Neural progenitor cell (in vitro differentiated cells): ENCODE measurements at regions not wholly inside any gene's neighbourhood (a gene's known extent, or its start where the extent isn't known, plus 50 kb on each side); places are given as distances from the start of the nearest gene placed in this dataset.

Source experiments
- DNase-seq: peaks from one replicate; pipeline ENCODE4 v3.0.0-alpha.2; 2016; ENCODE audit warnings: low spot score
- H2AFZ ChIP-seq: fragments of 200-600 bp; sonication (generic); replicated peaks from 2 replicates; pipeline ENCODE4 v1.6.1; 2016; ENCODE audit warnings: antibody characterized with exemption
- H3F3A ChIP-seq: fragments of 200-600 bp; sonication (generic); 2 replicates; pipeline ENCODE4 v1.6.1; 2016; ENCODE audit warnings: antibody characterized with exemption, low read depth
- H3K27ac ChIP-seq: fragments of 200-600 bp; sonication (generic); 2 replicates; pipeline ENCODE4 v1.5.1; 2016; ENCODE audit warnings: mild to moderate bottlenecking
- H3K27me3 ChIP-seq: fragments of 200-600 bp; sonication (generic); 2 replicates; pipeline ENCODE4 v1.6.1; 2016; ENCODE audit warnings: mild to moderate bottlenecking, moderate library complexity
- H3K36me3 ChIP-seq: fragments of 200-600 bp; sonication (generic); 2 replicates; pipeline ENCODE4 v1.5.1; 2016
- H3K4me1 ChIP-seq: fragments of 200-600 bp; sonication (generic); 2 replicates; pipeline ENCODE4 v1.6.1; 2016; ENCODE audit warnings: mixed run types
- H3K4me2 ChIP-seq: fragments of 200-600 bp; sonication (generic); 2 replicates; pipeline ENCODE4 v1.6.1; 2016
- H3K4me3 ChIP-seq: fragments of 200-600 bp; sonication (generic); 2 replicates; pipeline ENCODE4 v1.5.1; 2016
- H3K79me2 ChIP-seq: fragments of 200-600 bp; sonication (generic); 2 replicates; pipeline ENCODE4 v1.6.1; 2016; ENCODE audit warnings: low read depth
- H3K9ac ChIP-seq: fragments of 200-600 bp; sonication (generic); 2 replicates; pipeline ENCODE4 v1.6.1; 2016
- H3K9me3 ChIP-seq: fragments of 200-600 bp; sonication (generic); 2 replicates; pipeline ENCODE4 v1.5.1; 2016; ENCODE audit warnings: low read depth
- H4K20me1 ChIP-seq: fragments of 200-600 bp; sonication (generic); 2 replicates; pipeline ENCODE4 v1.6.1; 2016; ENCODE audit warnings: low read depth
- H3K27ac Mint-ChIP-seq: 3 replicates; pipeline ENCODE4 v1.8.0; 2021; ENCODE audit warnings: mixed read lengths
- H3K27me3 Mint-ChIP-seq: 2 replicates; pipeline ENCODE4 v1.8.0; 2022; ENCODE audit warnings: low read depth, mild to moderate bottlenecking, inconsistent platforms, moderate library complexity, mixed read lengths; ENCODE audit not compliant: insufficient read depth
- H3K36me3 Mint-ChIP-seq: 3 replicates; pipeline ENCODE4 v1.8.0; 2021; ENCODE audit warnings: mixed read lengths
- H3K4me1 Mint-ChIP-seq: 3 replicates; pipeline ENCODE4 v1.8.0; 2021; ENCODE audit warnings: mixed read lengths
- H3K4me3 Mint-ChIP-seq: 3 replicates; pipeline ENCODE4 v1.8.0; 2021; ENCODE audit warnings: mild to moderate bottlenecking, moderate library complexity, mixed read lengths
- H3K9me3 Mint-ChIP-seq: 3 replicates; pipeline ENCODE4 v1.8.0; 2020; ENCODE audit warnings: mixed read lengths
- CTCF ChIP-seq: fragments of 200-600 bp; sonication (generic); IDR thresholded peaks from 2 replicates; pipeline ENCODE4 v1.5.1; 2017; ENCODE audit warnings: antibody characterized with exemption, mild to moderate bottlenecking
- EZH2 ChIP-seq: fragments of 200-600 bp; sonication (generic); IDR thresholded peaks from 2 replicates; pipeline ENCODE4 v1.6.1; 2017; ENCODE audit warnings: antibody characterized with exemption, mild to moderate bottlenecking, moderate library complexity
- EZH2phosphoT487 ChIP-seq: fragments of 200-600 bp; sonication (generic); IDR thresholded peaks from 2 replicates; pipeline ENCODE4 v1.6.1; 2017; ENCODE audit warnings: antibody characterized with exemption

DNA sequence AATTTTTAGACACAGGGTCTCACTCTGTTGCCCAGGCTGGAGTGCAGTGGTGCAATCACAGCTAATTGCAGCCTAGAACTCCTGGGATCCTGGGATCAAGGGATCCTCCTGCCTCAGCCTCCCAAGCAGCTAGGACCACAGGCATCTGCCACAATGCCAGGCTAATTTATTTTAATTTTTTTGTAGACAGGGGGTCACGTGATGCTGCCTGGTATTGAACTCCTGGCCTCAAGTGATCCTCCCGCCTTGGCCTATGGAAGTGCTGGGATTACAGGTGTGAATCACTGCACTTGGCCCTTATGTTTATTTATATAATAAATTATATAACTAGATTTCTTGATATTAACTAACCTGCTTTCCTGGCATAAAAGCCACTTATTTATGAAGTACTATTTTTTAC is 1081.7 kb upstream of the FANCL start:
- H3K9me3 Mint-ChIP-seq: peaks cover 8% of the 10 kb centered on the region
- no peaks in the 10 kb centered on the region for H3K36me3 Mint-ChIP-seq
- H4K20me1 ChIP-seq: no peaks in the 10 kb centered on the region
- peaks cover 2% of the 10 kb centered on the region for H3K27me3 Mint-ChIP-seq
- no peaks in the 10 kb centered on the region for H3F3A ChIP-seq
- H3K36me3 ChIP-seq: no peaks in the 10 kb centered on the region
- DNase-seq: no peak
- TF ChIP-seq EZH2 (no peak), EZH2phosphoT487 (no peak), CTCF (no peak)
- H3K4me3 ChIP-seq: no peak overlapping the region
- H3K4me2 ChIP-seq: no peak overlapping the region
- H3K4me1 Mint-ChIP-seq: no peaks in the 10 kb centered on the region
- no peaks in the 10 kb centered on the region for H3K9me3 ChIP-seq
- H3K4me3 Mint-ChIP-seq: no peak overlapping the region
- H3K27me3 ChIP-seq: no peaks in the 10 kb centered on the region
- H3K79me2 ChIP-seq: no peaks in the 10 kb centered on the region
- H3K9ac ChIP-seq: no peak overlapping the region
- no peak overlapping the region for H3K27ac Mint-ChIP-seq
- H2AFZ ChIP-seq: no peak overlapping the region
- no peak overlapping the region for H3K27ac ChIP-seq
- no peaks in the 10 kb centered on the region for H3K4me1 ChIP-seq

DNA sequence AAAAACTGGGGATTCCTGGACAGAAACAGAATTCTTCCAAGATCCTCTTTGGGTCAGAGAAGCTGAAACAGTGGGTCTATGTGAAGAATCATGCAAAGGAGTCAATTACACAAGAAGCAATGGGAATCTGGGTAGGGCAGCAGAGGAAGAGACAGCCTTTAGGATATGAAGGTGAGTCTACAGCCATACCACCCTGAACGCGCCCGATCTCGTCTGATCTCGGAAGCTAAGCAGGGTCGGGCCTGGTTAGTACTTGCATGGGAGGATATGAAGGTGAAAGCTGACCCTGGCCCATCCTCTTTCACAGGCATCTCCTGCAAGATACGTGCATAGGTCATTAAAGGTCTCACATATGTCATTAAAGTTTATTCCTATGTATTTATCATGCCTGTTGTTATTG is 1080.9 kb upstream of the FANCL start:
- no peak overlapping the region for H3K27ac ChIP-seq
- H3K9ac ChIP-seq: no peak overlapping the region
- no peaks in the 10 kb centered on the region for H3K79me2 ChIP-seq
- no peaks in the 10 kb centered on the region for H3K9me3 ChIP-seq
- no peak for DNase-seq
- H3K36me3 Mint-ChIP-seq: no peaks in the 10 kb centered on the region
- H3K27me3 Mint-ChIP-seq: peaks cover 2% of the 10 kb centered on the region
- H2AFZ ChIP-seq: no peak overlapping the region
- H3K36me3 ChIP-seq: no peaks in the 10 kb centered on the region
- no peaks in the 10 kb centered on the region for H3K4me1 ChIP-seq
- H3K4me2 ChIP-seq: no peak overlapping the region
- no peaks in the 10 kb centered on the region for H3K27me3 ChIP-seq
- no peaks in the 10 kb centered on the region for H3F3A ChIP-seq
- TF ChIP-seq EZH2phosphoT487 (no peak), CTCF (no peak), EZH2 (no peak)
- H4K20me1 ChIP-seq: no peaks in the 10 kb centered on the region
- no peak overlapping the region for H3K4me3 ChIP-seq
- H3K4me1 Mint-ChIP-seq: no peaks in the 10 kb centered on the region
- H3K27ac Mint-ChIP-seq: no peak overlapping the region
- peaks cover 6% of the 10 kb centered on the region for H3K9me3 Mint-ChIP-seq
- H3K4me3 Mint-ChIP-seq: no peak overlapping the region

- Histone ChIP-seq H4K20me1 (no peaks in the 10 kb centered on the region), H3K4me2 (no peak overlapping the region), H3K79me2 (no peaks in the 10 kb centered on the region), H3F3A (no peaks in the 10 kb centered on the region), H3K4me1 (no peaks in the 10 kb centered on the region), H2AFZ (no peak overlapping the region), H3K9me3 (no peaks in the 10 kb centered on the region), H3K27ac (no peak overlapping the region), H3K27me3 (no peaks in the 10 kb centered on the region), H3K36me3 (no peaks in the 10 kb centered on the region), H3K9ac (no peak overlapping the region), H3K4me3 (no peak overlapping the region)
- no peak for TF ChIP-seq EZH2
- TF ChIP-seq EZH2phosphoT487: no peak
- no peak for TF ChIP-seq CTCF
- H3K4me1 Mint-ChIP-seq: no peaks in the 10 kb centered on the region
- H3K27ac Mint-ChIP-seq: no peak overlapping the region
- no peak for DNase-seq
- H3K27me3 Mint-ChIP-seq: peaks cover 3% of the 10 kb centered on the region
- H3K36me3 Mint-ChIP-seq: no peaks in the 10 kb centered on the region
- H3K4me3 Mint-ChIP-seq: no peak overlapping the region
- no peaks in the 10 kb centered on the region for H3K9me3 Mint-ChIP-seq
Measured at GRCh38 chr2:59314031-59314766, 1073.1 kb upstream of the FANCL start.
